Liver (tissue), 8 donors: ENCODE measurements at regions not wholly inside any gene's neighbourhood (a gene's known extent, or its start where the extent isn't known, plus 50 kb on each side); places are given as distances from the start of the nearest gene placed in this dataset.

Source experiments
- DNase-seq: peaks from one replicate; pipeline ENCODE4 v3.0.0-alpha.2; 2017; ENCODE audit warnings: low spot score
- H3K27ac ChIP-seq, 2 donors: one replicate each; pipeline ENCODE4 v1.7.0; 2013; ENCODE audit warnings: inconsistent platforms in 2 of 2, low read length in 2 of 2, control low read depth in 1 of 2, low read depth in 1 of 2, mild to moderate bottlenecking in 1 of 2
- H3K27me3 ChIP-seq, 4 donors: one replicate each; pipeline versions ENCODE4 v1.6.1 to v1.7.0; 2013; ENCODE audit warnings: low read length in 3 of 4, inconsistent platforms in 1 of 4, mild to moderate bottlenecking in 1 of 4, moderate library complexity in 1 of 4; ENCODE audit not compliant: control insufficient read depth in 4 of 4, insufficient read depth in 4 of 4
- H3K36me3 ChIP-seq, 4 donors: one replicate each; pipeline versions ENCODE4 v1.6.1 to v1.7.0; 2013; ENCODE audit warnings: low read length in 3 of 4, mild to moderate bottlenecking in 3 of 4, low read depth in 1 of 4, moderate library complexity in 1 of 4; ENCODE audit not compliant: control insufficient read depth in 4 of 4, insufficient read depth in 3 of 4
- H3K4me1 ChIP-seq, 4 donors: one replicate each; pipeline versions ENCODE4 v1.6.1 to v1.7.0; 2013; ENCODE audit warnings: low read length in 3 of 4, mild to moderate bottlenecking in 3 of 4, moderate library complexity in 1 of 4; ENCODE audit not compliant: control insufficient read depth in 4 of 4, insufficient read depth in 4 of 4
- H3K4me3 ChIP-seq, 3 donors: one replicate each; pipeline versions ENCODE4 v1.6.1 to v1.7.0; 2013; ENCODE audit warnings: low read length in 3 of 3, control low read depth in 1 of 3, low read depth in 1 of 3, mild to moderate bottlenecking in 1 of 3
- H3K9ac ChIP-seq, 2 donors: one replicate each; pipeline ENCODE4 v1.7.0; 2013; ENCODE audit warnings: low read length in 2 of 2, mild to moderate bottlenecking in 2 of 2, moderate library complexity in 2 of 2, control low read depth in 1 of 2, low read depth in 1 of 2
- H3K9me3 ChIP-seq, 4 donors: one replicate each; pipeline versions ENCODE4 v1.6.1 to v1.7.0; 2013; ENCODE audit warnings: low read length in 3 of 4; ENCODE audit not compliant: control insufficient read depth in 4 of 4
- ATF3 ChIP-seq: IDR thresholded peaks from 2 replicates; pipeline ENCODE4 v1.6.1; 2016; ENCODE audit warnings: antibody characterized with exemption
- FOXA1 ChIP-seq: IDR thresholded peaks from 2 replicates; pipeline ENCODE4 v1.6.1; 2016; ENCODE audit warnings: antibody characterized with exemption
- FOXA2 ChIP-seq: IDR thresholded peaks from 2 replicates; pipeline ENCODE4 v1.6.1; 2016; ENCODE audit warnings: antibody characterized with exemption
- GABPA ChIP-seq, 2 donors: IDR thresholded peaks in 1 of 2; conservative IDR thresholded peaks in 1 of 2; 2 replicates each; pipeline ENCODE4 v1.6.1; 2016; ENCODE audit warnings: antibody characterized with exemption in 2 of 2, mild to moderate bottlenecking in 1 of 2, moderate library complexity in 1 of 2
- HNF4A ChIP-seq, 2 donors: conservative IDR thresholded peaks; 2 replicates each; pipeline ENCODE4 v1.6.1; 2016; ENCODE audit warnings: antibody characterized with exemption in 2 of 2, mild to moderate bottlenecking in 2 of 2
- HNF4G ChIP-seq: IDR thresholded peaks from 2 replicates; pipeline ENCODE4 v1.6.1; 2016; ENCODE audit warnings: antibody characterized with exemption
- JUND ChIP-seq, 2 donors: IDR thresholded peaks; 2 replicates each; pipeline ENCODE4 v1.6.1; 2016; ENCODE audit warnings: antibody characterized with exemption in 2 of 2
- MAX ChIP-seq: IDR thresholded peaks from 2 replicates; pipeline ENCODE4 v1.6.1; 2016; ENCODE audit warnings: antibody characterized with exemption
- NR2F2 ChIP-seq: IDR thresholded peaks from 2 replicates; pipeline ENCODE4 v1.6.1; 2016; ENCODE audit warnings: antibody characterized with exemption
- RAD21 ChIP-seq, 2 donors: IDR thresholded peaks; 2 replicates each; pipeline ENCODE4 v1.6.1; 2016; ENCODE audit warnings: antibody characterized with exemption in 2 of 2, mild to moderate bottlenecking in 2 of 2
- REST ChIP-seq: IDR thresholded peaks from 2 replicates; pipeline ENCODE4 v1.6.1; 2016; ENCODE audit warnings: antibody characterized with exemption, mild to moderate bottlenecking
- SP1 ChIP-seq: IDR thresholded peaks from 2 replicates; pipeline ENCODE4 v1.6.1; 2018; ENCODE audit warnings: antibody characterized with exemption, mild to moderate bottlenecking
- YY1 ChIP-seq: IDR thresholded peaks from 2 replicates; pipeline ENCODE4 v1.6.1; 2016; ENCODE audit warnings: antibody characterized with exemption, mild to moderate bottlenecking
- ZBTB33 ChIP-seq: IDR thresholded peaks from 2 replicates; pipeline ENCODE4 v1.6.1; 2016; ENCODE audit warnings: antibody characterized with exemption
- WGBS: extraction: QIAGEN DNeasy Blood & Tissue Kit; methylation state at CpG from one replicate; pipeline ENCODE4 v1.1.7; 2013; 5-methylcytosine and 5-hydroxymethylcytosine counted together
- TF ChIP-seq, protein P1 (sequence below): fragments of 150-350 bp; IDR thresholded peaks from 2 replicates; pipeline ENCODE4 v1.5.1; 2017; ENCODE audit warnings: improper control_type of control experiment, low read depth, low read length; ENCODE audit not compliant: missing input control
- donor health status: healthy.
- donor health status: healthy.
- donor health status: healthy.
- donor health status: healthy.
- donor health status: healthy.

GRCh38 chr3:20346369-20346768 lies 160.4 kb upstream of the SGO1 start:
- H3K27ac ChIP-seq, result no peak overlapping the region
- no peak overlapping the region for H3K9ac ChIP-seq
- H3K36me3 ChIP-seq, result no peaks in the 10 kb centered on the region
- H3K27me3 ChIP-seq, result no peaks in the 10 kb centered on the region
- 53% methylated on average over 1 of the region's 1 CpG for WGBS
- no peak for DNase-seq
- TF ChIP-seq YY1 (no peak), MAX (no peak), ATF3 (no peak), SP1 (no peak), FOXA1 (no peak), GABPA (IDR thresholded peaks at IDR 0.05 in 1 of 2, conservative IDR thresholded peaks at IDR 0.05 in 1 of 2) (no peak), NR2F2 (no peak)
- H3K9me3 ChIP-seq, result no peaks in the 10 kb centered on the region
- H3K4me1 ChIP-seq, result no peaks in the 10 kb centered on the region
- H3K4me3 ChIP-seq, result no peak overlapping the region

- H3K4me3 ChIP-seq, result no peak overlapping the region
- no peaks in the 10 kb centered on the region for H3K4me1 ChIP-seq
- H3K36me3 ChIP-seq, result no peaks in the 10 kb centered on the region
- TF ChIP-seq REST (no peak), RAD21 (IDR thresholded peaks at IDR 0.05) (no peak), FOXA2 (no peak), JUND (IDR thresholded peaks at IDR 0.05) (no peak), HNF4G (no peak)
- H3K27ac ChIP-seq, result no peak overlapping the region
- no peaks in the 10 kb centered on the region for H3K9me3 ChIP-seq
- H3K9ac ChIP-seq, result no peak overlapping the region
- DNase-seq, result no peak
- no peaks in the 10 kb centered on the region for H3K27me3 ChIP-seq
Measured at GRCh38 chr3:20344400-20344959, 158.5 kb upstream of the SGO1 start.

GRCh38 chr3:20343790-20344189 lies 157.8 kb upstream of the SGO1 start:
- Histone ChIP-seq H3K9me3 (no peaks in the 10 kb centered on the region), H3K9ac (no peak overlapping the region), H3K4me3 (no peak overlapping the region), H3K4me1 (no peaks in the 10 kb centered on the region), H3K36me3 (no peaks in the 10 kb centered on the region), H3K27ac (no peak overlapping the region), H3K27me3 (no peaks in the 10 kb centered on the region)
- DNase-seq, result no peak
- WGBS, result 88% methylated on average over 3 of the region's 3 CpGs
- TF ChIP-seq HNF4A (conservative IDR thresholded peaks at IDR 0.05), result no peak
- TF ChIP-seq YY1, result no peak
- TF ChIP-seq FOXA1, result no peak
- TF ChIP-seq HNF4G, result no peak
- no peak for TF ChIP-seq GABPA (IDR thresholded peaks at IDR 0.05 in 1 of 2, conservative IDR thresholded peaks at IDR 0.05 in 1 of 2)
- no peak for TF ChIP-seq FOXA2
- no peak for TF ChIP-seq NR2F2
- TF ChIP-seq JUND (IDR thresholded peaks at IDR 0.05), result no peak
- TF ChIP-seq, protein P1, sequence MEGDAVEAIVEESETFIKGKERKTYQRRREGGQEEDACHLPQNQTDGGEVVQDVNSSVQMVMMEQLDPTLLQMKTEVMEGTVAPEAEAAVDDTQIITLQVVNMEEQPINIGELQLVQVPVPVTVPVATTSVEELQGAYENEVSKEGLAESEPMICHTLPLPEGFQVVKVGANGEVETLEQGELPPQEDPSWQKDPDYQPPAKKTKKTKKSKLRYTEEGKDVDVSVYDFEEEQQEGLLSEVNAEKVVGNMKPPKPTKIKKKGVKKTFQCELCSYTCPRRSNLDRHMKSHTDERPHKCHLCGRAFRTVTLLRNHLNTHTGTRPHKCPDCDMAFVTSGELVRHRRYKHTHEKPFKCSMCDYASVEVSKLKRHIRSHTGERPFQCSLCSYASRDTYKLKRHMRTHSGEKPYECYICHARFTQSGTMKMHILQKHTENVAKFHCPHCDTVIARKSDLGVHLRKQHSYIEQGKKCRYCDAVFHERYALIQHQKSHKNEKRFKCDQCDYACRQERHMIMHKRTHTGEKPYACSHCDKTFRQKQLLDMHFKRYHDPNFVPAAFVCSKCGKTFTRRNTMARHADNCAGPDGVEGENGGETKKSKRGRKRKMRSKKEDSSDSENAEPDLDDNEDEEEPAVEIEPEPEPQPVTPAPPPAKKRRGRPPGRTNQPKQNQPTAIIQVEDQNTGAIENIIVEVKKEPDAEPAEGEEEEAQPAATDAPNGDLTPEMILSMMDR, result no peak
- TF ChIP-seq ATF3, result no peak
- no peak for TF ChIP-seq ZBTB33
- TF ChIP-seq REST, result no peak
